OCI-LY3 (cell line): ENCODE measurements at regions not wholly inside any gene's neighbourhood (a gene's known extent, or its start where the extent isn't known, plus 50 kb on each side); places are given as distances from the start of the nearest gene placed in this dataset.

ENCODE experiments used
- CTCF ChIP-seq: fragments of 200-600, 300-600 bp; sonication (generic); IDR thresholded peaks from 2 replicates; pipeline ENCODE4 v1.5.1; 2014; ENCODE audit warnings: antibody characterized with exemption, low read length, low read depth
- EZH2phosphoT487 ChIP-seq: fragments of 200-600 bp; shearing (Covaris generic); IDR thresholded peaks from 2 replicates; pipeline ENCODE4 v1.6.1; 2018; ENCODE audit warnings: antibody characterized with exemption, mixed run types, low read depth

- TF ChIP-seq CTCF (no peak), EZH2phosphoT487 (no peak)
These were observed 102.4 kb downstream of the TMCO5A start for GRCh38 chr15:38036790-38037338.
